Vagina (tissue), 2 donors: ENCODE measurements at regions not wholly inside any gene's neighbourhood (a gene's known extent, or its start where the extent isn't known, plus 50 kb on each side); places are given as distances from the start of the nearest gene placed in this dataset.

Experiments
- CTCF ChIP-seq, 3 experiments: fragments of 450-650 bp in 2 of 3; fragments of 200-600 bp in 1 of 3; sonication (generic) in 1 of 3; IDR thresholded peaks; one replicate each; pipeline ENCODE4 v1.5.1; 2017 to 2019; ENCODE audit warnings: antibody characterized with exemption in 3 of 3, mild to moderate bottlenecking in 2 of 3, moderate library complexity in 2 of 3
- POLR2A ChIP-seq, 2 donors: fragments of 450-650 bp; IDR thresholded peaks; one replicate each; pipeline ENCODE4 v1.6.1; 2017; ENCODE audit warnings: antibody characterized with exemption in 2 of 2, mild to moderate bottlenecking in 2 of 2, moderate library complexity in 2 of 2

GRCh38 chr12:78489990-78490389 is 374.6 kb upstream of the SYT1 start:
- no peak for TF ChIP-seq POLR2A (IDR thresholded peaks at IDR 0.05)
- TF ChIP-seq CTCF (IDR thresholded peaks at IDR 0.05), result no peak
